Panc1 (cell line): ENCODE measurements at regions not wholly inside any gene's neighbourhood (a gene's known extent, or its start where the extent isn't known, plus 50 kb on each side); places are given as distances from the start of the nearest gene placed in this dataset.

Experiments used
- REST ChIP-seq, 2 experiments: IDR thresholded peaks; 2 replicates each; pipeline ENCODE4 v1.6.1; 2011 to 2012; ENCODE audit warnings: low read depth in 2 of 2, control low read depth in 1 of 2, low read length in 1 of 2, mild to moderate bottlenecking in 1 of 2, moderate library complexity in 1 of 2; ENCODE audit not compliant: insufficient read depth in 1 of 2
- TF ChIP-seq, protein P1 (sequence below): fragments of 450-650 bp; IDR thresholded peaks from 2 replicates; pipeline ENCODE4 v1.5.1; 2017; ENCODE audit warnings: mild to moderate bottlenecking

DNA sequence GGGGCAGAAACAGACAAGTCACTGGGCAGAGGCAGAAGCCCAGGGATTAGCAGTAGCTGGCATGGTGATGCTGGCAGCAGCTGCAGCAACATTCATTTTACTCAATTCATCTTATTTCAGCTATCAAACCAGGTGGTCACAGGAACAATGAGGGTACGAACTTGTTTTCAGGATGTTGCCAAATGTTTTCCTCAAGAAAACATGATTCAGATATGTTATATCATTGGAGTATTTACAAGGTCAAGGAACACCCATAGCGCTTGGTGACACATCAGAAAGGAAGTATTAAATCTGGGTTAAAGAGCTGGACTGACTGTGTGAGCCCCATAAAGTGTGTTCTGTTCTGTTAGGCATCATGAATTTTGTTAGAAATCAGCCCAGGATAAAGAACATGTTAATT is 456.9 kb upstream of the ID4 start:
- TF ChIP-seq, protein P1, sequence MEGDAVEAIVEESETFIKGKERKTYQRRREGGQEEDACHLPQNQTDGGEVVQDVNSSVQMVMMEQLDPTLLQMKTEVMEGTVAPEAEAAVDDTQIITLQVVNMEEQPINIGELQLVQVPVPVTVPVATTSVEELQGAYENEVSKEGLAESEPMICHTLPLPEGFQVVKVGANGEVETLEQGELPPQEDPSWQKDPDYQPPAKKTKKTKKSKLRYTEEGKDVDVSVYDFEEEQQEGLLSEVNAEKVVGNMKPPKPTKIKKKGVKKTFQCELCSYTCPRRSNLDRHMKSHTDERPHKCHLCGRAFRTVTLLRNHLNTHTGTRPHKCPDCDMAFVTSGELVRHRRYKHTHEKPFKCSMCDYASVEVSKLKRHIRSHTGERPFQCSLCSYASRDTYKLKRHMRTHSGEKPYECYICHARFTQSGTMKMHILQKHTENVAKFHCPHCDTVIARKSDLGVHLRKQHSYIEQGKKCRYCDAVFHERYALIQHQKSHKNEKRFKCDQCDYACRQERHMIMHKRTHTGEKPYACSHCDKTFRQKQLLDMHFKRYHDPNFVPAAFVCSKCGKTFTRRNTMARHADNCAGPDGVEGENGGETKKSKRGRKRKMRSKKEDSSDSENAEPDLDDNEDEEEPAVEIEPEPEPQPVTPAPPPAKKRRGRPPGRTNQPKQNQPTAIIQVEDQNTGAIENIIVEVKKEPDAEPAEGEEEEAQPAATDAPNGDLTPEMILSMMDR, result no peak
- no peak for TF ChIP-seq REST (IDR thresholded peaks at IDR 0.05; ENCODE audit: insufficient read depth in 1 of 2, low read depth in 2 of 2, low read length in 1 of 2)
